MM.1S (cell line): ENCODE measurements at regions not wholly inside any gene's neighbourhood (a gene's known extent, or its start where the extent isn't known, plus 50 kb on each side); places are given as distances from the start of the nearest gene placed in this dataset.

Experiments used
- CTCF ChIP-seq: fragments of 300-600 bp; sonication (generic); IDR thresholded peaks from 2 replicates; pipeline ENCODE4 v1.5.1; 2016; ENCODE audit warnings: antibody characterized with exemption, low read length, mixed read lengths
- EZH2 ChIP-seq: fragments of 300-600 bp; sonication (generic); optimal IDR thresholded peaks from 2 replicates; pipeline ENCODE3; 2017; ENCODE audit warnings: low read depth, mild to moderate bottlenecking, antibody characterized with exemption, low read length, mixed read lengths

- TF ChIP-seq CTCF, result no peak
- no peak for TF ChIP-seq EZH2
Observed at GRCh38 chr1:221187174-221187573, 307.9 kb downstream of the HLX start.
